ENCODE measurements at regions not wholly inside any gene's neighbourhood (a gene's known extent, or its start where the extent isn't known, plus 50 kb on each side); places are given as distances from the start of the nearest gene placed in this dataset.
"Not testable (repeated sequence)": the region's sequence is repeated elsewhere in the genome, so short reads cannot be mapped to it uniquely, and the experiment has no call there.

GRCh38 chr4:72770708-72771107 lies 201.7 kb upstream of the ADAMTS3 start:
- no peak for DNase-seq (ENCODE audit: low spot score)

- DNase-seq (ENCODE audit: low spot score): no peak
Measured at GRCh38 chr4:72768364-72768763, 199.3 kb upstream of the ADAMTS3 start.

GRCh38 chr4:72767618-72768302 lies 198.7 kb upstream of the ADAMTS3 start:
- no peak for DNase-seq (ENCODE audit: low spot score)

- not testable (repeated sequence) for DNase-seq (ENCODE audit: low spot score)
Measured at GRCh38 chr4:72765788-72766187, 196.8 kb upstream of the ADAMTS3 start.

GRCh38 chr4:72761368-72762038 lies 192.5 kb upstream of the ADAMTS3 start:
- DNase-seq (ENCODE audit: low spot score): no peak

- not testable (repeated sequence) for DNase-seq (ENCODE audit: low spot score)
Measured at GRCh38 chr4:72753414-72753813, 184.4 kb upstream of the ADAMTS3 start.

GRCh38 chr4:72744103-72744725 lies 175.2 kb upstream of the ADAMTS3 start:
- no peak for DNase-seq (ENCODE audit: low spot score)

GRCh38 chr4:72743078-72743477 lies 174.1 kb upstream of the ADAMTS3 start:
- DNase-seq (ENCODE audit: low spot score): no peak

GRCh38 chr4:72715299-72715698 lies 146.3 kb upstream of the ADAMTS3 start:
- DNase-seq (ENCODE audit: low spot score): no peak

- no peak for DNase-seq (ENCODE audit: low spot score)
Measured at GRCh38 chr4:72714482-72715279, 145.7 kb upstream of the ADAMTS3 start.

GRCh38 chr4:72712997-72713396 lies 144.0 kb upstream of the ADAMTS3 start:
- no peak for DNase-seq (ENCODE audit: low spot score)

- DNase-seq (ENCODE audit: low spot score): no peak
Measured at GRCh38 chr4:72709475-72709874, 140.5 kb upstream of the ADAMTS3 start.

GRCh38 chr4:72706684-72707083 lies 137.7 kb upstream of the ADAMTS3 start:
- DNase-seq (ENCODE audit: low spot score): no peak

- not testable (repeated sequence) for DNase-seq (ENCODE audit: low spot score)
Measured at GRCh38 chr4:72704925-72705640, 136.1 kb upstream of the ADAMTS3 start.

- no peak for DNase-seq (ENCODE audit: low spot score)
Measured at GRCh38 chr4:72702948-72703347, 133.9 kb upstream of the ADAMTS3 start.

GRCh38 chr4:72701987-72702819 lies 133.2 kb upstream of the ADAMTS3 start:
- DNase-seq (ENCODE audit: low spot score): peak; percentile 63

- no peak for DNase-seq (ENCODE audit: low spot score)
Measured at GRCh38 chr4:72690771-72691170, 121.8 kb upstream of the ADAMTS3 start.

- DNase-seq (ENCODE audit: low spot score): no peak
Measured at GRCh38 chr4:72689923-72690322, 120.9 kb upstream of the ADAMTS3 start.

- not testable (repeated sequence) for DNase-seq (ENCODE audit: low spot score)
Measured at GRCh38 chr4:72686390-72686789, 117.4 kb upstream of the ADAMTS3 start.

GRCh38 chr4:72679666-72680065 lies 110.6 kb upstream of the ADAMTS3 start:
- DNase-seq (ENCODE audit: low spot score): no peak

GRCh38 chr4:72677886-72678285 lies 108.9 kb upstream of the ADAMTS3 start:
- no peak for DNase-seq (ENCODE audit: low spot score)

All from hematopoietic multipotent progenitor cell treated with erythropoietin and hydrocortisone succinate and interleukin-3 and kit ligand, for 17 days (in vitro differentiated cells).